ENCODE measurements at regions not wholly inside any gene's neighbourhood (a gene's known extent, or its start where the extent isn't known, plus 50 kb on each side); places are given as distances from the start of the nearest gene placed in this dataset.

GRCh38 chr4:11232015-11232414 is 196.7 kb downstream of the HS3ST1 start:
- Histone ChIP-seq H3K4me3 (no peak overlapping the region), H3K36me3 (no peaks in the 10 kb centered on the region), H3K27me3 (no peaks in the 10 kb centered on the region), H3K27ac (no peak overlapping the region), H3K9me3 (peaks cover 0 to 7% (median 0%) of the 10 kb centered on the region in 3 donors), H3K4me1 (no peaks in the 10 kb centered on the region)
- ATAC-seq: no peak
- TF ChIP-seq POLR2A (IDR thresholded peaks at IDR 0.05): no peak
- TF ChIP-seq POLR2AphosphoS5 (IDR thresholded peaks at IDR 0.05): no peak
- TF ChIP-seq, protein P1, sequence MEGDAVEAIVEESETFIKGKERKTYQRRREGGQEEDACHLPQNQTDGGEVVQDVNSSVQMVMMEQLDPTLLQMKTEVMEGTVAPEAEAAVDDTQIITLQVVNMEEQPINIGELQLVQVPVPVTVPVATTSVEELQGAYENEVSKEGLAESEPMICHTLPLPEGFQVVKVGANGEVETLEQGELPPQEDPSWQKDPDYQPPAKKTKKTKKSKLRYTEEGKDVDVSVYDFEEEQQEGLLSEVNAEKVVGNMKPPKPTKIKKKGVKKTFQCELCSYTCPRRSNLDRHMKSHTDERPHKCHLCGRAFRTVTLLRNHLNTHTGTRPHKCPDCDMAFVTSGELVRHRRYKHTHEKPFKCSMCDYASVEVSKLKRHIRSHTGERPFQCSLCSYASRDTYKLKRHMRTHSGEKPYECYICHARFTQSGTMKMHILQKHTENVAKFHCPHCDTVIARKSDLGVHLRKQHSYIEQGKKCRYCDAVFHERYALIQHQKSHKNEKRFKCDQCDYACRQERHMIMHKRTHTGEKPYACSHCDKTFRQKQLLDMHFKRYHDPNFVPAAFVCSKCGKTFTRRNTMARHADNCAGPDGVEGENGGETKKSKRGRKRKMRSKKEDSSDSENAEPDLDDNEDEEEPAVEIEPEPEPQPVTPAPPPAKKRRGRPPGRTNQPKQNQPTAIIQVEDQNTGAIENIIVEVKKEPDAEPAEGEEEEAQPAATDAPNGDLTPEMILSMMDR (IDR thresholded peaks at IDR 0.05): no peak
- TF ChIP-seq EP300 (IDR thresholded peaks at IDR 0.05): no peak
- WGBS, 2 donors (ENCODE audit: low coverage in 1 of 2): 18 to 36% methylated on average over 3 to 4 of the region's 4 CpGs

DNA sequence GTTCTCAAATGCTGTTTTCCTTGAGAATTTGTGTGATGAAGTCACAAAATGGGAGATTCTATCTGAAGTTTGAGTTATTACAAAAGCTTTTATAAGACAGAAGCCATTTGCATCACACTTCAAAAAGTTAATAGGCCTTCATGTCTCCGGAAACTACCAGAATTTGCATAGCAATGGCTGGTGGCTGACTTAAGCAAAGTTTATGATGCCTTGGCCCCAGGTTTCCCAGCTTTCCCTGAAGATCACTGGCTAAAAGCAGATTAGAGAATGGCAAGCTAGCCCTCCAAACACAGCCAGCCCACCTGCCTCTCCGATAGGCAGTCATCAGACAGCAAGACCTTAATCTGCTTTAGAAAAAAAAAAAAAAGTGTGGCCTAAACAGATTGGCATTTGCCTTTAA is 197.8 kb downstream of the HS3ST1 start:
- Histone ChIP-seq H3K27me3 (peaks cover 6% of the 10 kb centered on the region), H3K4me3 (no peak overlapping the region), H3K27ac (no peak overlapping the region), H3K4me1 (no peaks in the 10 kb centered on the region), H3K9me3 (peaks cover 0 to 7% (median 0%) of the 10 kb centered on the region in 3 donors), H3K36me3 (no peaks in the 10 kb centered on the region)
- 67 to 78% methylated on average over 1 to 2 of the region's 2 CpGs for WGBS, 2 donors (ENCODE audit: low coverage in 1 of 2)
- ATAC-seq: no peak
- TF ChIP-seq POLR2AphosphoS5 (IDR thresholded peaks at IDR 0.05) (no peak), POLR2A (IDR thresholded peaks at IDR 0.05) (no peak), EP300 (IDR thresholded peaks at IDR 0.05) (no peak)
- TF ChIP-seq, protein P1 (IDR thresholded peaks at IDR 0.05): no peak

DNA sequence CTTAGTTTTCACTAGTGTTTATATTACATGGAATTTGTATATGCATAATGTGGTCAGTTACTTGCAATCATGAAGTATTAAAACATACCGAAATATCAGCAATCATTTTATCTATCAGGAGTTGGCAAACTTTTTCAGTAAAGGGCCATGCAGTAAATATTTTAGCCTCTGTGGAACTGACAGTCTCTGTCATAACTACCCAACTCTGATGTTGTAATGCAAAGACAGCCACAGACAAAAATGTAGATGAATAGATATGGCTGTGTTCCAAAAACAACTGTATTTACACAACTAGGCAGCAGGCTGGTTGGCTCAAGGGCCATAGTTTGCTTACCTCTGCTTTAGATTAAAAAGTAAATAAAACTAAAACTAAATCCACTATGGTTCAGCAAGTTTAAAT is 200.2 kb downstream of the HS3ST1 start:
- no peaks in the 10 kb centered on the region for H3K4me1 ChIP-seq
- ATAC-seq: no peak
- TF ChIP-seq POLR2A (IDR thresholded peaks at IDR 0.05): no peak
- TF ChIP-seq POLR2AphosphoS5 (IDR thresholded peaks at IDR 0.05): no peak
- TF ChIP-seq, protein P1 (IDR thresholded peaks at IDR 0.05): no peak
- no peak for TF ChIP-seq EP300 (IDR thresholded peaks at IDR 0.05)
- no peaks in the 10 kb centered on the region for H3K9me3 ChIP-seq
- H3K4me3 ChIP-seq: no peak overlapping the region
- H3K27ac ChIP-seq: no peak overlapping the region
- 25 to 85% methylated on average over 1 of the region's 1 CpG for WGBS, 2 donors (ENCODE audit: low coverage in 1 of 2)
- peaks cover 16% of the 10 kb centered on the region for H3K27me3 ChIP-seq
- H3K36me3 ChIP-seq: no peaks in the 10 kb centered on the region

DNA sequence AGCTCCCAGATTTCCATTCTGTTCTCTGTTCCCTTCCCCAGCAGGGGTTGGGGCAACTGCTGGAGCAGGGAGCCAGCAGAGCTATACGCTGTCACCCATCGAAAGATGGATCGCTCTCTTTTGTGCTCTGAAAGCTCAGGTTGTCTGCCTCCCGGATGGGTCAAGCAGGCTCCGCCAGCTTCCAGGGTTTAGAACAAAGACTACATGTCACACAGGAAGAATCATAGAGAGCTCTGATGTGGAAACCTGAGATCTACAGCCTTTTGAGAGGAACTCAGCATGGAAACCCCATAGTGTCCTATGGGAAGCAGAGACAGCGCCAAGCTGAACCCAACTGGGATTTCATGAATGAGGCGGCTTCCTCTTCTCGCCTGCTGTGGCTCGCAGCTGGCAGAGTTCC is 205.4 kb downstream of the HS3ST1 start:
- no peaks in the 10 kb centered on the region for H3K9me3 ChIP-seq
- WGBS, 2 donors (ENCODE audit: low coverage in 1 of 2): 35 to 54% methylated on average over 5 of the region's 9 CpGs
- TF ChIP-seq, protein P1 (IDR thresholded peaks at IDR 0.05): no peak
- TF ChIP-seq POLR2AphosphoS5 (IDR thresholded peaks at IDR 0.05): no peak
- no peak for TF ChIP-seq EP300 (IDR thresholded peaks at IDR 0.05)
- no peak for TF ChIP-seq POLR2A (IDR thresholded peaks at IDR 0.05)
- ATAC-seq: no peak
- H3K36me3 ChIP-seq: no peaks in the 10 kb centered on the region
- no peak overlapping the region for H3K4me3 ChIP-seq
- no peak overlapping the region for H3K27ac ChIP-seq
- no peaks in the 10 kb centered on the region for H3K4me1 ChIP-seq
- H3K27me3 ChIP-seq: peaks cover 22% of the 10 kb centered on the region

- 69 to 86% methylated on average over 2 to 5 of the region's 5 CpGs for WGBS, 2 donors (ENCODE audit: low coverage in 1 of 2)
- TF ChIP-seq EP300 (IDR thresholded peaks at IDR 0.05) (no peak), POLR2A (IDR thresholded peaks at IDR 0.05) (no peak), POLR2AphosphoS5 (IDR thresholded peaks at IDR 0.05) (no peak)
- TF ChIP-seq, protein P1 (IDR thresholded peaks at IDR 0.05): no peak
- no peak overlapping the region for H3K27ac ChIP-seq
- no peak overlapping the region for H3K4me3 ChIP-seq
- H3K4me1 ChIP-seq: no peaks in the 10 kb centered on the region
- H3K36me3 ChIP-seq: no peaks in the 10 kb centered on the region
- H3K27me3 ChIP-seq: peaks cover 8% of the 10 kb centered on the region
- ATAC-seq: no peak
- peaks cover 0 to 7% (median 0%) of the 10 kb centered on the region in 3 donors for H3K9me3 ChIP-seq
These were observed 210.0 kb downstream of the HS3ST1 start for GRCh38 chr4:11218692-11219091.

Data from gastroesophageal sphincter (tissue), 4 donors.